ENCODE measurements at regions not wholly inside any gene's neighbourhood (a gene's known extent, or its start where the extent isn't known, plus 50 kb on each side); places are given as distances from the start of the nearest gene placed in this dataset.
A peak's percentile ranks its signal among the peaks of the same experiment; 100 is the strongest.
"Not testable (repeated sequence)": the region's sequence is repeated elsewhere in the genome, so short reads cannot be mapped to it uniquely, and the experiment has no call there.

DNA sequence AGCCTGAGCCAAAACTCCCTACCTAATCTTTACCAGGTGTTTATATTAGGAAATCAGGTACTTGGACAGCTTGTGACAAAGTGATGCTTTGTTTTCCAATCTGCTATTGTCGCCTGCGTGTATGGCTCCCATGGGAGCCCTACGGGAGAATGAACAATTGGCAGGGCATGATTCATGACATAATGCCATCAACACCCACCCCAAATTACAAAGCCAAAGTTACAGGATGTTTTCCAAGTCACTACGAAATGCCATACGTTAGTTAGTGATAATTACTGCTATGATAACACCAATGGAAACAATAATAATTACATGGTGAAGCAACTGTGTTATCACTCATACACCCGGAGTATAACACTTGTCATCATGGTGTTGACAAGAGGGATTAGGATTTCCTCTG lies 226.4 kb downstream of the FAM181B start:
- ATAC-seq (no peak), DNase-seq (no peak)
- peaks cover 0 to 3% (median 0%) of the 10 kb centered on the region in 12 donors for H3K4me1 ChIP-seq
- WGBS, 4 donors, result 26 to 29% (median 27%) methylated on average over 6 of the region's 6 CpGs
- H3K36me3 ChIP-seq, result no peaks in the 10 kb centered on the region
- TF ChIP-seq, protein P1, sequence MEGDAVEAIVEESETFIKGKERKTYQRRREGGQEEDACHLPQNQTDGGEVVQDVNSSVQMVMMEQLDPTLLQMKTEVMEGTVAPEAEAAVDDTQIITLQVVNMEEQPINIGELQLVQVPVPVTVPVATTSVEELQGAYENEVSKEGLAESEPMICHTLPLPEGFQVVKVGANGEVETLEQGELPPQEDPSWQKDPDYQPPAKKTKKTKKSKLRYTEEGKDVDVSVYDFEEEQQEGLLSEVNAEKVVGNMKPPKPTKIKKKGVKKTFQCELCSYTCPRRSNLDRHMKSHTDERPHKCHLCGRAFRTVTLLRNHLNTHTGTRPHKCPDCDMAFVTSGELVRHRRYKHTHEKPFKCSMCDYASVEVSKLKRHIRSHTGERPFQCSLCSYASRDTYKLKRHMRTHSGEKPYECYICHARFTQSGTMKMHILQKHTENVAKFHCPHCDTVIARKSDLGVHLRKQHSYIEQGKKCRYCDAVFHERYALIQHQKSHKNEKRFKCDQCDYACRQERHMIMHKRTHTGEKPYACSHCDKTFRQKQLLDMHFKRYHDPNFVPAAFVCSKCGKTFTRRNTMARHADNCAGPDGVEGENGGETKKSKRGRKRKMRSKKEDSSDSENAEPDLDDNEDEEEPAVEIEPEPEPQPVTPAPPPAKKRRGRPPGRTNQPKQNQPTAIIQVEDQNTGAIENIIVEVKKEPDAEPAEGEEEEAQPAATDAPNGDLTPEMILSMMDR (IDR thresholded peaks at IDR 0.05), result no peak
- no peak for TF ChIP-seq POLR2A (IDR thresholded peaks at IDR 0.05)
- no peaks in the 10 kb centered on the region for H3K9me3 ChIP-seq
- intact Hi-C loops (cut with DNase I), result no loop called here
- no peaks in the 10 kb centered on the region for H3K27me3 ChIP-seq
- H3K27ac ChIP-seq, result no peak overlapping the region
- H3K4me3 ChIP-seq, result no peak overlapping the region

DNA sequence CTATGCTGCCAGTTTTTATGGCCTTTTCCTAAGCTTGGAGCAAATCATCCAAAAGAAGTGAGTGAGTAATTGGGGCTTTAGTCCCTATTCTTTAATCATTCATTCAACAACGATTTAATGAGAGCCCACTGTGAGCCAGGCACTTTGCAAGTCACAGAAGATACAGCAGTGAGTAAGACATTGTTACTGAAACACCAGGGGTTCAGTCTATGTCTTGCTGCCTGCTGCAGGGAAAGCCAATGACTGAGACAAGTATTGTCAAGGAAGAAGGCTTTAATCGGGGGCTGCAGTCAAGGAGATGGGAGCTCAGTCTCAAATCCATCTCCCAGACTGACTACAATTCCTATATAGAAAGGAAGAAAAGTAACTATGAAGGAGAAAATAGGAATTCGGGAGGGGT lies 228.3 kb downstream of the FAM181B start:
- no peaks in the 10 kb centered on the region for H3K27me3 ChIP-seq
- no peak for DNase-seq
- no peak overlapping the region for H3K4me3 ChIP-seq
- no peak overlapping the region for H3K27ac ChIP-seq
- TF ChIP-seq POLR2A (IDR thresholded peaks at IDR 0.05), result no peak
- TF ChIP-seq, protein P1 (IDR thresholded peaks at IDR 0.05), result no peak
- no peak for ATAC-seq
- WGBS, 4 donors, result 51 to 54% (median 52%) methylated on average over 3 of the region's 3 CpGs
- intact Hi-C loops (cut with DNase I), result no loop called here
- H3K4me1 ChIP-seq, result peaks cover 0 to 3% (median 0%) of the 10 kb centered on the region in 12 donors
- H3K9me3 ChIP-seq, result no peaks in the 10 kb centered on the region
- no peaks in the 10 kb centered on the region for H3K36me3 ChIP-seq

DNA sequence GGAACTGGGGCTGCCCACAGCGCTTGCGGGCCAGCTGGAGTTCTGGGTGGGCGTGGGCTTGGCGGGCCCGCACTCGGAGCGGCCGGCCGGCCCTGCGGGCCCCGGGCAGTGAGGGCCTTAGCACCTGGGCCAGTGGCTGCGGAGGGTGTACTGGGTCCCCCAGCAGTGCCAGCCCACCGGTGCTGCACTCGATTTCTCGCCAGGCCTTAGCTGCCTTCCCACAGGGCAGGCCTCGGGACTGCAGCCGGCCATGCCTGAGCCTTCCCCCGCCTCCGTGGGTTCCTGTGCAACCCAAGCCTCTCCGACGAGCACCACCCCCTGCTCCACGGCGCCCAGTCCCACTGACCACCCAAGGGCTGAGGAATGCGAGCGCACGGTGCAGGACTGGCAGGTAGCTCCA lies 232.5 kb downstream of the FAM181B start:
- DNase-seq; H3K27me3 ChIP-seq; ATAC-seq; H3K4me3 ChIP-seq; H3K36me3 ChIP-seq; intact Hi-C loops (cut with DNase I); H3K9me3 ChIP-seq; H3K27ac ChIP-seq; H3K4me1 ChIP-seq: not testable (repeated sequence)
- 89 to 99% (median 96%) methylated on average over 10 to 26 of the region's 26 CpGs for WGBS, 4 donors

DNA sequence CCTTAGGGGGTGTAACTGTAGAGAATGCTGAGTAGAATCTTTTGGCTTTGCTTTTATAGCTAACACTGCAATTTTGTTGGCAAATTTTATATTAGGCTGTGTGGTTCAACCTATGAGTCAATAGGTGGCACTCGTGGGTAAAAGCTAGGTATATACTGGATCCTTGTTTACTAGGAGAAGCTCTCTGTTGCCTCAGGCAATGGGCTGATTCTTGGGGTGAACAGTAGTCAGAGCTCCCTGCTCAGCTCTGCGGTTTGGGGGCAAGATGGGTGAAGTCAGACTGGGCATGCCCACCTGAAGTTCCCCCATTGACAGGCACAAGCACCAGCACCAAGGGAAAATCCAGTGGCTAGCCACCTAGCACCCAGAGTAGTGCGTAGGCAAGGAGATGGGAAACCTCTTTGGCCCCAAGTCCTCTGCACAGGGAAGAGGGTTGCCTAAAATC lies 238.7 kb downstream of the FAM181B start:
- Histone ChIP-seq H3K9me3 (peaks cover 0 to 20% (median 2%) of the 10 kb centered on the region in 12 donors), H3K27ac (no peak overlapping the region), H3K4me1 (no peaks in the 10 kb centered on the region), H3K27me3 (no peaks in the 10 kb centered on the region), H3K4me3 (no peak overlapping the region), H3K36me3 (no peaks in the 10 kb centered on the region)
- ATAC-seq (no peak), DNase-seq (no peak)
- TF ChIP-seq, protein P1 (IDR thresholded peaks at IDR 0.05), result peak in 4 of 12 donors; percentile 16 to 21 (median 18)
- no peak for TF ChIP-seq POLR2A (IDR thresholded peaks at IDR 0.05)
- intact Hi-C loops (cut with DNase I), result loop anchor here in 1 of 10 donors (5.0 kb wide), 1 partner anchor 47 kb away; no protein-coding TSS in a partner anchor
- 33 to 46% (median 44%) methylated on average over 3 of the region's 3 CpGs for WGBS, 4 donors

DNA sequence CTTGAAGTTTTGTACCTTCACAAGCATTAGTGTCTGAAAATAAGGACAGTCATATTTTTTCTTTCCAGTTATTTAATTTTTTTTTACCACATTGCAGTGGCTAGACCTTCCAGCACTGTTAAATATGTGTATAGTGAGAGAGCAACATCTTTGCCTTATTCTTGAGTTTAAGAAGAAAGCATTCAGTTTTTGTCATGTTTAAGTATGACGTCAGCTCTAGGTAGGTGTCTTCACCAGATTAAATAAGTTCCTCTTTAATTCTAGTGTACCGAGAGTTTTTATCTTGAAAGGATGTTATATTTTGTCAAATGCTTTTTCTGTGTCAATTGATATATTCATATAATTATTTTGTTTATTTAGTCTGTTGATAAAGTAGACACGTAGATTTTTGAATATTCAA lies 258.8 kb downstream of the FAM181B start:
- no peak for DNase-seq
- H3K4me1 ChIP-seq, result no peaks in the 10 kb centered on the region
- no peaks in the 10 kb centered on the region for H3K36me3 ChIP-seq
- TF ChIP-seq, protein P1 (IDR thresholded peaks at IDR 0.05), result no peak
- TF ChIP-seq POLR2A (IDR thresholded peaks at IDR 0.05), result no peak
- ATAC-seq, result no peak
- no peak overlapping the region for H3K4me3 ChIP-seq
- no peak overlapping the region for H3K27ac ChIP-seq
- 56 to 67% (median 63%) methylated on average over 3 of the region's 3 CpGs for WGBS, 4 donors
- intact Hi-C loops (cut with DNase I), result no loop called here
- no peaks in the 10 kb centered on the region for H3K27me3 ChIP-seq
- H3K9me3 ChIP-seq, result peaks cover 0 to 4% (median 0%) of the 10 kb centered on the region in 12 donors

Measured in heart left ventricle (tissue), 16 donors.